Activated B cell treated with CpG ODN at 0.5 μM for 24 hours (primary cell): ENCODE measurements at regions not wholly inside any gene's neighbourhood (a gene's known extent, or its start where the extent isn't known, plus 50 kb on each side); places are given as distances from the start of the nearest gene placed in this dataset.

Experiments used
- ATAC-seq: fragments of 200-7000 bp; cut with Tn5 transposase; one replicate; pipeline ENCODE4 v1.10.0; 2021; ENCODE audit warnings: low read depth, mild to moderate bottlenecking, moderate library complexity
- CTCF ChIA-PET: fragments of 350-600 bp; sonication (Branson Sonifier 250); formaldehyde crosslinking; loops from one replicate; lab custom pipeline; 2021; ENCODE audit warnings: antibody characterized with exemption; lab: Charles Lee
- POLR2A ChIA-PET: fragments of 350-600 bp; sonication (Branson Sonifier 250); formaldehyde crosslinking; loops from one replicate; lab custom pipeline; 2021; ENCODE audit warnings: antibody characterized with exemption; lab: Charles Lee
- DNase-seq: peaks from one replicate; pipeline ENCODE4 v3.0.0; 2022
- H3K27ac Mint-ChIP-seq: one replicate; pipeline ENCODE4 v1.8.0; 2020; ENCODE audit warnings: mixed read lengths
- H3K27me3 Mint-ChIP-seq: one replicate; pipeline ENCODE4 v1.8.0; 2021; ENCODE audit warnings: mixed read lengths
- H3K36me3 Mint-ChIP-seq: one replicate; pipeline ENCODE4 v1.8.0; 2021; ENCODE audit warnings: low read depth, mixed read lengths
- H3K4me1 Mint-ChIP-seq: one replicate; pipeline ENCODE4 v1.8.0; 2021; ENCODE audit warnings: mixed read lengths
- H3K4me3 Mint-ChIP-seq: one replicate; pipeline ENCODE4 v1.8.0; 2020; ENCODE audit warnings: mild to moderate bottlenecking, mixed read lengths
- H3K9me3 Mint-ChIP-seq: one replicate; pipeline ENCODE4 v1.8.0; 2020; ENCODE audit warnings: mixed read lengths
- CTCF ChIP-seq: fragments of 200-600 bp; IDR thresholded peaks from one replicate; pipeline ENCODE4 v1.8.0; 2022; ENCODE audit warnings: antibody characterized with exemption, mild to moderate bottlenecking
- intact Hi-C: fragments of 100-400 bp; cut with micrococcal nuclease; formaldehyde crosslinking; loops from one replicate; pipeline ENCODE4 v1.15.1; 2024

- TF ChIP-seq CTCF = no peak
- no peak for ATAC-seq
- no peaks in the 10 kb centered on the region for H3K36me3 Mint-ChIP-seq
- no peak for DNase-seq
- ChIA-PET POLR2A (no interaction called here), CTCF (no interaction called here)
- intact Hi-C loops = no loop called here
- H3K27me3 Mint-ChIP-seq = no peaks in the 10 kb centered on the region
- peaks cover 2% of the 10 kb centered on the region for H3K9me3 Mint-ChIP-seq
- H3K4me1 Mint-ChIP-seq = no peaks in the 10 kb centered on the region
- no peak overlapping the region for H3K27ac Mint-ChIP-seq
- H3K4me3 Mint-ChIP-seq = no peak overlapping the region
Measured at GRCh38 chr4:65868096-65868824, 198.0 kb upstream of the EPHA5 start.

- H3K4me1 Mint-ChIP-seq = no peaks in the 10 kb centered on the region
- no peak overlapping the region for H3K4me3 Mint-ChIP-seq
- CTCF ChIA-PET = no interaction called here
- H3K9me3 Mint-ChIP-seq = peaks cover 2% of the 10 kb centered on the region
- H3K36me3 Mint-ChIP-seq = no peaks in the 10 kb centered on the region
- ATAC-seq = no peak
- POLR2A ChIA-PET = no interaction called here
- intact Hi-C loops = no loop called here
- DNase-seq = no peak
- TF ChIP-seq CTCF = no peak
- H3K27me3 Mint-ChIP-seq = no peaks in the 10 kb centered on the region
- H3K27ac Mint-ChIP-seq = no peak overlapping the region
Measured at GRCh38 chr4:65865489-65865888, 195.2 kb upstream of the EPHA5 start.

- intact Hi-C loops = no loop called here
- TF ChIP-seq CTCF = no peak
- Mint-ChIP-seq H3K36me3 (no peaks in the 10 kb centered on the region), H3K27me3 (no peaks in the 10 kb centered on the region), H3K27ac (no peak overlapping the region), H3K4me3 (no peak overlapping the region), H3K4me1 (no peaks in the 10 kb centered on the region), H3K9me3 (peaks cover 2% of the 10 kb centered on the region)
- ChIA-PET CTCF (no interaction called here), POLR2A (no interaction called here)
- ATAC-seq = no peak
- no peak for DNase-seq
Measured at GRCh38 chr4:65861993-65862392, 191.7 kb upstream of the EPHA5 start.

- ChIA-PET POLR2A (no interaction called here), CTCF (no interaction called here)
- Mint-ChIP-seq H3K36me3 (no peaks in the 10 kb centered on the region), H3K4me3 (no peak overlapping the region), H3K9me3 (no peaks in the 10 kb centered on the region), H3K27ac (no peak overlapping the region), H3K27me3 (no peaks in the 10 kb centered on the region), H3K4me1 (no peaks in the 10 kb centered on the region)
- DNase-seq = no peak
- intact Hi-C loops = no loop called here
- TF ChIP-seq CTCF = no peak
- no peak for ATAC-seq
Measured at GRCh38 chr4:65845199-65845773, 175.0 kb upstream of the EPHA5 start.

- ChIA-PET CTCF (no interaction called here), POLR2A (no interaction called here)
- ATAC-seq (no peak), DNase-seq (no peak)
- Mint-ChIP-seq H3K27me3 (no peaks in the 10 kb centered on the region), H3K9me3 (no peaks in the 10 kb centered on the region), H3K4me1 (no peaks in the 10 kb centered on the region), H3K4me3 (no peak overlapping the region), H3K36me3 (no peaks in the 10 kb centered on the region), H3K27ac (no peak overlapping the region)
- TF ChIP-seq CTCF = no peak
- intact Hi-C loops = no loop called here
Measured at GRCh38 chr4:65839164-65839931, 169.1 kb upstream of the EPHA5 start.
